H1 (cell line): ENCODE measurements at regions not wholly inside any gene's neighbourhood (a gene's known extent, or its start where the extent isn't known, plus 50 kb on each side); places are given as distances from the start of the nearest gene placed in this dataset.

ENCODE experiments used
- SIRT6 ChIP-seq: IDR thresholded peaks from one replicate; pipeline ENCODE4 v1.7.1; 2012; ENCODE audit warnings: low read length, inconsistent platforms
- TF ChIP-seq, protein P1 (sequence below): IDR thresholded peaks from 2 replicates; pipeline ENCODE4 v1.6.1; 2011; ENCODE audit warnings: low read depth, mild to moderate bottlenecking, low read length; ENCODE audit not compliant: insufficient read depth

DNA sequence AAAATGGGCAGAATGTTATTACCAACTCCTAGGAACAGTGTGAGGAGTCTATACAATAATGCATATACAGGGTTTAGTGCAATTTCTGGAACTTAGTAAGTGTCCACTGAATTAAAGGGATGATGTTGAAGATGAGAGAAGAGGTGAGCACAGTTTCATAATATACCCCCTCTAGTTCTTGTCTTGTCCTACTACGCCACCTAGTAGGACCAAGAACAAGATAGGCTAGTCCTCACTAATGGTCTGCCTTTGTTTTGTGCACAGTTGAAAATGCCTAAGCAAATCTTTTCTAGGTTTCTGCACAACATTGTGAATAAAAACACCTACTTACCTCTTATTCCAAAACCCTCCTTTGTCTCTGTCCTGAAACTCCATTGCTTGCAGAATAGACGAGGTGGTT lies 670.2 kb downstream of the CDH8 start (continued):
- TF ChIP-seq, protein P1, sequence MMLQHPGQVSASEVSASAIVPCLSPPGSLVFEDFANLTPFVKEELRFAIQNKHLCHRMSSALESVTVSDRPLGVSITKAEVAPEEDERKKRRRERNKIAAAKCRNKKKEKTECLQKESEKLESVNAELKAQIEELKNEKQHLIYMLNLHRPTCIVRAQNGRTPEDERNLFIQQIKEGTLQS = no peak
- no peak for TF ChIP-seq SIRT6
